ENCODE measurements at regions not wholly inside any gene's neighbourhood (a gene's known extent, or its start where the extent isn't known, plus 50 kb on each side); places are given as distances from the start of the nearest gene placed in this dataset.
"Not testable (repeated sequence)": the region's sequence is repeated elsewhere in the genome, so short reads cannot be mapped to it uniquely, and the experiment has no call there.

DNA sequence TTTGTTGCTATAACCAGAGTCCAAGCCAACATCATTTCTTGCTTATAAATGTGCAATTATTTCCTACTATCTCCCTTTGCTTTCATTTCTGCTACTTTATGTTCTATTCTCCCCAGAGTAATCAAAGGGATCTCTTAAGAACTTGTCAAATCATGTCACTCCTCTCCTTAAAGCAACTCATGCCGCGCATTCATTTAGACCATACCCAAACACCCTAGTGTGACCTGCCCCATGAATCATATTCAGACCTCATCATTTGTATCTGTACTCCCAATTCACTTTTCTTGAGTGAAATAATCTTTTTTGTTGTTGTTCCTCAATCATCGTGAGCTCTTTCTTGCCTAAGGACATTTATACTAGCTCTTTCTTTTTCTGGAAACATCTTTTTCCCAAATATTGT is 151.8 kb downstream of the SYT15 start:
- H3K4me1 Mint-ChIP-seq (ENCODE audit: insufficient read depth, unreplicated experiment); H3K27me3 Mint-ChIP-seq (ENCODE audit: insufficient read depth, unreplicated experiment); H3K36me3 Mint-ChIP-seq (ENCODE audit: insufficient read depth, unreplicated experiment); POLR2A ChIA-PET; BruUV-seq (replicated peaks); H3K4me3 Mint-ChIP-seq (ENCODE audit: unreplicated experiment); intact Hi-C loops (cut with micrococcal nuclease); H3K9me3 Mint-ChIP-seq (ENCODE audit: unreplicated experiment); H3K27ac Mint-ChIP-seq (ENCODE audit: low read depth, unreplicated experiment); DNase-seq (ENCODE audit: unreplicated experiment); CTCF ChIA-PET: not testable (repeated sequence)

DNA sequence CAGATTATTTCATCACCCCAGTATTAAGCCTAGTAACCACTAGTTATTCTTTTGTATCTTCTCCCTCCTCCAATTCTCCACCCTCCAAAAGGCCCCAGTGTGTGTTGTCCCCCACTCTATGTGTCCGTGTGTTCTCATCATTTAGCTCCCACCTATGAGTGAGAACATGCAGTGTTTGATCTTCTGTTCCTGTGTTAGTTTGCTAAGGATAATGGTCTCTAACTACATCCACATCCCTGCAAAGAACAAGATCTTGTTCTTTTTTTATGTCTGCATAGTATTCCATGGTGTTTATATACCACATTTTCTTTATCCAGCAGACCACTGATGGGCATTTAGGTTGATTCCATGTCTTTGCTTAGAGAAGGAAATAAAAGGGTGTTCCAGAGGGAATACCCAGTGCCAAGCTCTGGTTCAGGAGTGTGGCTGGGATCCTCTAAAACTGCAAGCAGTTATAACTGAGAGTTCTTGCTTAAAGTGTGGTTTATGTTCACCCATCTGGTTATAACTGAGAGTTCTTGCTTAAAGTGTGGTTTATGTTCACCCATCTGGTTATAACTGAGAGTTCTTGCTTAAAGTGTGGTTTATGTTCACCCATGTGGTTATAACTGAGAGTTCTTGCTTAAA is 154.8 kb downstream of the SYT15 start:
- H3K4me3 Mint-ChIP-seq (ENCODE audit: unreplicated experiment); BruUV-seq (replicated peaks); H3K36me3 Mint-ChIP-seq (ENCODE audit: insufficient read depth, unreplicated experiment); intact Hi-C loops (cut with micrococcal nuclease); H3K4me1 Mint-ChIP-seq (ENCODE audit: insufficient read depth, unreplicated experiment); DNase-seq (ENCODE audit: unreplicated experiment); CTCF ChIA-PET; H3K27ac Mint-ChIP-seq (ENCODE audit: low read depth, unreplicated experiment); H3K9me3 Mint-ChIP-seq (ENCODE audit: unreplicated experiment); POLR2A ChIA-PET; H3K27me3 Mint-ChIP-seq (ENCODE audit: insufficient read depth, unreplicated experiment): not testable (repeated sequence)

DNA sequence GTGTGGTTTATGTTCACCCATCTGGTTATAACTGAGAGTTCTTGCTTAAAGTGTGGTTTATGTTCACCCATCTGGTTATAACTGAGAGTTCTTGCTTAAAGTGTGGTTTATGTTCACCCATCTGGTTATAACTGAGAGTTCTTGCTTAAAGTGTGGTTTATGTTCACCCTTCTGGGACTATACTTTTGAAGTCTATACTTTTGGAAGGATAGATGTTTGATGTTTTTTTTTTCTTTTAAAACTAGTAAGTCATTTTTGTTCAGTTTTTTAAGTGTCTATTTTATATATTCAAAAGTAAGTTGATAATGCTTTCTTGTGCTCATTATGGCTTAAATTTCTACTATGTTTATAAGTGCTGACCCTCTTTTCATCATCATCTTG is 155.3 kb downstream of the SYT15 start:
- H3K4me3 Mint-ChIP-seq (ENCODE audit: unreplicated experiment); H3K9me3 Mint-ChIP-seq (ENCODE audit: unreplicated experiment); CTCF ChIA-PET; intact Hi-C loops (cut with micrococcal nuclease); POLR2A ChIA-PET; H3K36me3 Mint-ChIP-seq (ENCODE audit: insufficient read depth, unreplicated experiment); H3K4me1 Mint-ChIP-seq (ENCODE audit: insufficient read depth, unreplicated experiment); H3K27ac Mint-ChIP-seq (ENCODE audit: low read depth, unreplicated experiment); H3K27me3 Mint-ChIP-seq (ENCODE audit: insufficient read depth, unreplicated experiment); BruUV-seq (replicated peaks); DNase-seq (ENCODE audit: unreplicated experiment): not testable (repeated sequence)

DNA sequence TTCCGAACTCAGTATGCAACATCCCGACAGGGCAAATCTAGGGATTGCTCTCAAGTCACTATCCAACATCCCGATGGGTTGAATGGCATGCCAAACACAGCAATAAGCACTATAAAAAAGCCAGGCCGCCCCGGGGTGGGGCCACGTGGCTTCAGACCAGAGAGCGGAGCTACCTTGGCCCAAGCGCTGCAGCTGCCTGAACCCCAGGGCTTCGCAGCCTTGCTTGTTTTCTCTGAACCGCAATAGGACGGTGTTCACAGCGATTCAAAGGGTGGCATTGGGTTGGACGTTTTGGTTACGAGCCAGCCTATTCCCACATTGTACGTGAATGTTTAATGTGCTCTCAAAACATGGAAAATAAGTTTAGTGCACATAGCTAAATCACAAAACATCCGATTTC is 161.0 kb downstream of the SYT15 start:
- H3K9me3 Mint-ChIP-seq (ENCODE audit: unreplicated experiment); DNase-seq (ENCODE audit: unreplicated experiment); H3K27me3 Mint-ChIP-seq (ENCODE audit: insufficient read depth, unreplicated experiment); H3K4me3 Mint-ChIP-seq (ENCODE audit: unreplicated experiment); CTCF ChIA-PET; POLR2A ChIA-PET; BruUV-seq (replicated peaks); H3K4me1 Mint-ChIP-seq (ENCODE audit: insufficient read depth, unreplicated experiment); intact Hi-C loops (cut with micrococcal nuclease); H3K27ac Mint-ChIP-seq (ENCODE audit: low read depth, unreplicated experiment); H3K36me3 Mint-ChIP-seq (ENCODE audit: insufficient read depth, unreplicated experiment): not testable (repeated sequence)

DNA sequence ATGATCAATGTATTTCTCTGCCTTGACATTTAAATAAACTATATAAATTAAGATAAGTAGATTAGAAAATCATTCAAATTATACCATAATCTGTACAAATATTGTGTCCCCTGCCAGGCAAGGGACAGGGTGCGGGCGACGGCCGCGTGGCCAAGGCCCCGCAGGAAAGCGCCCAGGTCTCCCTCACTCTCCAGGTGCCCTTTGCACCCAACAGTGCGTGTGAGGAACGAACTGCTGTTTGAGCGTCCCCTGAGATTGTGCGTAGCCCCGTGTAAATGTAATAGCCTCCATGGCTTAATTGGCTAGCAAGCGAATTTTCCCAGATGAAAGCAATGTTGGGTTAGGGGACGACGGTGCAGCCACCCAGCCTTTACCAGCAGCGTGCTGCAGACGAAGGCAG is 161.4 kb downstream of the SYT15 start:
- POLR2A ChIA-PET; H3K9me3 Mint-ChIP-seq (ENCODE audit: unreplicated experiment); H3K36me3 Mint-ChIP-seq (ENCODE audit: insufficient read depth, unreplicated experiment); H3K4me1 Mint-ChIP-seq (ENCODE audit: insufficient read depth, unreplicated experiment); H3K27me3 Mint-ChIP-seq (ENCODE audit: insufficient read depth, unreplicated experiment); H3K4me3 Mint-ChIP-seq (ENCODE audit: unreplicated experiment); H3K27ac Mint-ChIP-seq (ENCODE audit: low read depth, unreplicated experiment); CTCF ChIA-PET; DNase-seq (ENCODE audit: unreplicated experiment); intact Hi-C loops (cut with micrococcal nuclease); BruUV-seq (replicated peaks): not testable (repeated sequence)

DNA sequence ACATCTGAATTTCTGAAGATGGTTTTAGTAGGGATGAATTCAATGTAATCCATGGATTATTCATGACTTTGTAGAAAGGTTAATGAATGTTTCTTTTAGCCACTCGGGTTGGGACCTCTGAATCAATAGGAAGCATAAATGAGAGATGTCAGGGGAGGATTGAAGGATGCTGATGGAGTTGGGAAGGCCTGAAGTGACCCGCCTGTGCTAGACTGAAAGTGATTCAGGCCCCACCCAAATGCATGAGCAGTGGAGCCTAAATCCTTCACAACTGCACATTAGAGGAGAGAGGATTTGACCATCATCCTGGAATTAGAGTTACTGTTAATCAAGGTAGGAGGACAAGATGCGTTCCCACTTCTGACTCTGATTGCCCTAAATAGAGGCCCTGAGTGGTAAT is 162.2 kb upstream of the PTPN20 start:
- H3K4me1 Mint-ChIP-seq (ENCODE audit: insufficient read depth, unreplicated experiment); CTCF ChIA-PET: not testable (repeated sequence)

DNA sequence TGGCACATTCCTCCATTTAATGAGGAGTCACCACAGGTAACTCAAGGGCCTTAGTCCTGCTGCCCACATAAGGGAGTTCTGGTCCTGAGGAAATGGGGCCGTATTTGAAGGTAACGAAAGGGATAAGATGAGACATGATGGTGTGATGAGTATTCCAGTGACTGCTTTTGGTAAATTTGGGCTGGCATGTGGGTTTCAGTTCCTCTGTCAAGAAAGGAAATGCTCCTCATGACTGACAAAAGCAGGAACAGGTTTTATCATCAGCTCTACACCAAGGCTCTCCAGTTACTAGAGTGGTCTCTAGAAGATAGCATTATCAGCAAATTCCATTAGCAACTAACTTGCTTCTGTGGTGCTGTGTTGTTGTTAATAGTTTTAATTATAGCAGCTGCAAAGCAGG is 161.8 kb upstream of the PTPN20 start:
- POLR2A ChIA-PET; BruUV-seq (replicated peaks); H3K9me3 Mint-ChIP-seq (ENCODE audit: unreplicated experiment); H3K4me3 Mint-ChIP-seq (ENCODE audit: unreplicated experiment); intact Hi-C loops (cut with micrococcal nuclease); H3K27me3 Mint-ChIP-seq (ENCODE audit: insufficient read depth, unreplicated experiment); CTCF ChIA-PET; DNase-seq (ENCODE audit: unreplicated experiment); H3K27ac Mint-ChIP-seq (ENCODE audit: low read depth, unreplicated experiment); H3K4me1 Mint-ChIP-seq (ENCODE audit: insufficient read depth, unreplicated experiment); H3K36me3 Mint-ChIP-seq (ENCODE audit: insufficient read depth, unreplicated experiment): not testable (repeated sequence)

More for the DNA sequence above, 162.2 kb upstream of the PTPN20 start:
- POLR2A ChIA-PET; H3K36me3 Mint-ChIP-seq (ENCODE audit: insufficient read depth, unreplicated experiment); H3K9me3 Mint-ChIP-seq (ENCODE audit: unreplicated experiment); DNase-seq (ENCODE audit: unreplicated experiment); BruUV-seq (replicated peaks); H3K27ac Mint-ChIP-seq (ENCODE audit: low read depth, unreplicated experiment); intact Hi-C loops (cut with micrococcal nuclease); H3K4me3 Mint-ChIP-seq (ENCODE audit: unreplicated experiment); H3K27me3 Mint-ChIP-seq (ENCODE audit: insufficient read depth, unreplicated experiment): not testable (repeated sequence)

DNA sequence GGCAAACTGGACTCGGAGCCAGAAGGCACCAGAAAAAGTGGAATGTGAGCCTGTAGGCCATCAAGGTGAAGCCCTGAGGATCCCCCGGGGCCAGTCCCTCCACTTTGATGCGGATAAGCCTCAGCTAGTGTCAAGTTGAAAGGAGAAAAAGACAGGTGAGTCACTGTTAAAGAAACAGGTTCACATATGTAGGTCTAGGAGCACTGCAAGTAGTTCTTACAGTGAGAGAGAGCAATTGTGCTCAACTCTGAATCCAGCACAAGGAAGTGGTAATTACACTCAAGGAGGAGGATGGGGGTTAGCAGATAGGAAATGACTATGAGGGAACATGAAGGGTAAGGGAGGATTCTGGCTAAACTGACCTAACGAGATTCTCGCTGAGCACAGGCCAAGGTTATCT is 157.5 kb upstream of the PTPN20 start:
- POLR2A ChIA-PET; H3K36me3 Mint-ChIP-seq (ENCODE audit: insufficient read depth, unreplicated experiment): not testable (repeated sequence)

DNA sequence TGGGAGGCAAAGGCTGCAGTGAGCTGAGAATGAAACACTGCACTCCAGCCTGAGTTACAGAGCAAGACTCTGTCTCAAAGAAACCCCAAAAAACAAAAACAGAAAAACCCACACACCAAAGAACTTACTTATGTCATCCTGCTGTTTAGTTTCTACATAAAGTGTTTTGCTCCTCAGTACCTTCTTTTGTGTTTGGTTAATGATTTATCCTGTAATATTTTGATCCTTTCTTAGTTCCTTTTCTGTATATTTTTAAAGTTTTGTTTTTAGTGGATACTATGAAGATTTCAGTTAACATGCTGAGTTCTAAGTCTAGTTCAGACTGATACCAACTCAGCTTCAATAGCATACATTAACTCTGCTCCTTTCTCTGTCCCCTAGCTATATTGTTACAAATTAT is 149.8 kb upstream of the PTPN20 start:
- CTCF ChIA-PET; POLR2A ChIA-PET; intact Hi-C loops (cut with micrococcal nuclease); H3K4me1 Mint-ChIP-seq (ENCODE audit: insufficient read depth, unreplicated experiment); DNase-seq (ENCODE audit: unreplicated experiment); H3K4me3 Mint-ChIP-seq (ENCODE audit: unreplicated experiment); H3K36me3 Mint-ChIP-seq (ENCODE audit: insufficient read depth, unreplicated experiment); H3K9me3 Mint-ChIP-seq (ENCODE audit: unreplicated experiment); H3K27ac Mint-ChIP-seq (ENCODE audit: low read depth, unreplicated experiment); BruUV-seq (replicated peaks); H3K27me3 Mint-ChIP-seq (ENCODE audit: insufficient read depth, unreplicated experiment): not testable (repeated sequence)

More for the DNA sequence above, 157.5 kb upstream of the PTPN20 start:
- BruUV-seq (replicated peaks); intact Hi-C loops (cut with micrococcal nuclease); CTCF ChIA-PET; H3K9me3 Mint-ChIP-seq (ENCODE audit: unreplicated experiment); H3K4me1 Mint-ChIP-seq (ENCODE audit: insufficient read depth, unreplicated experiment); DNase-seq (ENCODE audit: unreplicated experiment); H3K4me3 Mint-ChIP-seq (ENCODE audit: unreplicated experiment); H3K27me3 Mint-ChIP-seq (ENCODE audit: insufficient read depth, unreplicated experiment); H3K27ac Mint-ChIP-seq (ENCODE audit: low read depth, unreplicated experiment): not testable (repeated sequence)
